Caco-2 (cell line): ENCODE measurements at regions not wholly inside any gene's neighbourhood (a gene's known extent, or its start where the extent isn't known, plus 50 kb on each side); places are given as distances from the start of the nearest gene placed in this dataset.

Source experiments
- BruUV-seq: library from RNA; stranded (reverse); fragments of 400-500 nt; replicated peaks from 2 replicates; lab custom pipeline; 2021; lab: Mats Ljungman, UMichigan
- CTCF ChIA-PET: fragments of 300-600 bp; sonication (Branson Sonifier 250); formaldehyde crosslinking; loops from one replicate; lab custom pipeline; 2022; ENCODE audit warnings: antibody characterized with exemption; lab: Charles Lee
- POLR2A ChIA-PET: fragments of 300-600 bp; sonication (Branson Sonifier 250); formaldehyde crosslinking; loops from one replicate; lab custom pipeline; 2022; ENCODE audit warnings: antibody characterized with exemption; lab: Charles Lee
- DNase-seq, 2 experiments: peaks; one replicate each; pipeline versions ENCODE4 v3.0.0 to v3.0.0-alpha.2; 2020 to 2022
- H3K27me3 ChIP-seq: replicated peaks from 2 replicates; pipeline ENCODE4 v1.6.0; 2011; ENCODE audit warnings: low read length; ENCODE audit not compliant: control insufficient read depth, insufficient read depth
- H3K36me3 ChIP-seq: 2 replicates; pipeline ENCODE4 v1.5.1; 2011; ENCODE audit warnings: low read length; ENCODE audit not compliant: control insufficient read depth, insufficient read depth
- H3K4me1 ChIP-seq: fragments of 250-450 bp; sonication (Bioruptor Pico); 2 replicates; pipeline ENCODE4 v1.5.1; 2020; ENCODE audit warnings: mild to moderate bottlenecking
- H3K4me3 ChIP-seq: 2 replicates; pipeline ENCODE4 v1.5.1; 2011; ENCODE audit warnings: low read depth, mild to moderate bottlenecking, control low read depth, low read length
- H3K9me3 ChIP-seq: fragments of 250-450 bp; sonication (Bioruptor Pico); 2 replicates; pipeline ENCODE4 v1.5.1; 2020; ENCODE audit warnings: mild to moderate bottlenecking, moderate library complexity
- H3K27ac Mint-ChIP-seq: one replicate; pipeline ENCODE4 v1.8.0; 2022; ENCODE audit warnings: mixed read lengths; ENCODE audit not compliant: unreplicated experiment
- H3K27me3 Mint-ChIP-seq: one replicate; pipeline ENCODE4 v1.8.0; 2022; ENCODE audit warnings: mixed read lengths; ENCODE audit not compliant: insufficient read depth, unreplicated experiment
- H3K36me3 Mint-ChIP-seq: one replicate; pipeline ENCODE4 v1.8.0; 2022; ENCODE audit warnings: mild to moderate bottlenecking, mixed read lengths; ENCODE audit not compliant: insufficient read depth, unreplicated experiment
- H3K4me1 Mint-ChIP-seq: one replicate; pipeline ENCODE4 v1.8.0; 2022; ENCODE audit warnings: low read depth, mixed read lengths; ENCODE audit not compliant: unreplicated experiment
- H3K4me3 Mint-ChIP-seq: one replicate; pipeline ENCODE4 v1.8.0; 2022; ENCODE audit warnings: mild to moderate bottlenecking, moderate library complexity, mixed read lengths; ENCODE audit not compliant: unreplicated experiment
- H3K9me3 Mint-ChIP-seq: one replicate; pipeline ENCODE4 v1.8.0; 2022; ENCODE audit warnings: mixed read lengths; ENCODE audit not compliant: unreplicated experiment
- CTCF ChIP-seq, 2 experiments: fragments of 200-600 bp in 1 of 2; IDR thresholded peaks; 1 replicate in 1 of 2; 2 replicates in 1 of 2; pipeline versions ENCODE4 v1.5.1 to v1.8.0; 2011 to 2022; ENCODE audit warnings: antibody characterized with exemption in 1 of 2, control low read depth in 1 of 2, inconsistent platforms in 1 of 2, low read depth in 1 of 2, low read length in 1 of 2, mild to moderate bottlenecking in 1 of 2, moderate library complexity in 1 of 2; ENCODE audit not compliant: insufficient read depth in 1 of 2, severe bottlenecking in 1 of 2, unreplicated experiment in 1 of 2
- intact Hi-C: fragments of 100-400 bp; cut with micrococcal nuclease; formaldehyde crosslinking; loops from one replicate; pipeline ENCODE4 v1.10.0; 2022; ENCODE audit not compliant: unreplicated experiment

DNA sequence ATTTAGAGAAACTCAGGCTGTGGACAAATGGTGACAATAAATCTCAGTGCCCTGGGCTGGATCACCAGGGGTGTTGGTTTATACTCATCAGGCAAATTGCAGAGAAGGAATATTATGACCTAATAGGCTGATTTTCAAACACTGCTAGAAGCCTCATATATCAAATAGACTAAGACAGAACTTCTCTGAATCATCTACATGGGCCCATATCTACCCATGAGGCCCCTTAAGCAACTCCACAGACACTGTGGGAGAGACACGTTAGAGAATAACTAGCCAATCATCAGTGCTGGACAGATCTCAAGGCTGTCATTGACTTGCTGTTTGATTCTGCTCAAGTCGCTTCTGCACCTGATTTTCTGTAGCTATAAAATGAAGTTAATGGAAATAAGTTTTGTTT, 545.8 kb downstream of the SOX6 start:
- H3K4me3 Mint-ChIP-seq, result no peak overlapping the region
- Histone ChIP-seq H3K4me3 (no peak overlapping the region), H3K4me1 (no peaks in the 10 kb centered on the region), H3K27me3 (no peaks in the 10 kb centered on the region), H3K9me3 (no peaks in the 10 kb centered on the region), H3K36me3 (no peaks in the 10 kb centered on the region)
- no peak for DNase-seq
- H3K27ac Mint-ChIP-seq, result no peak overlapping the region
- peaks cover 7% of the 10 kb centered on the region for H3K27me3 Mint-ChIP-seq
- ChIA-PET CTCF (no interaction called here), POLR2A (no interaction called here)
- TF ChIP-seq CTCF (IDR thresholded peaks at IDR 0.05; ENCODE audit: insufficient read depth in 1 of 2, low read depth in 1 of 2, low read length in 1 of 2, severe bottlenecking in 1 of 2, unreplicated experiment in 1 of 2), result no peak
- peaks cover 9% of the 10 kb centered on the region for H3K9me3 Mint-ChIP-seq
- no peaks in the 10 kb centered on the region for H3K36me3 Mint-ChIP-seq
- intact Hi-C loops, result no loop called here
- no peaks in the 10 kb centered on the region for H3K4me1 Mint-ChIP-seq
- BruUV-seq, result no TSS peak

GRCh38 chr11:15815246-15816195, 540.8 kb downstream of the SOX6 start:
- Mint-ChIP-seq H3K27me3 (peaks cover 3% of the 10 kb centered on the region), H3K27ac (no peak overlapping the region), H3K4me3 (no peak overlapping the region), H3K9me3 (no peaks in the 10 kb centered on the region), H3K36me3 (no peaks in the 10 kb centered on the region), H3K4me1 (no peaks in the 10 kb centered on the region)
- H3K36me3 ChIP-seq, result no peaks in the 10 kb centered on the region
- H3K4me1 ChIP-seq, result no peaks in the 10 kb centered on the region
- H3K27me3 ChIP-seq, result no peaks in the 10 kb centered on the region
- intact Hi-C loops, result loop anchor here (2.0 kb wide), 1 partner anchor 165 kb away; no protein-coding TSS in a partner anchor
- DNase-seq, result no peak
- POLR2A ChIA-PET, result no interaction called here
- H3K4me3 ChIP-seq, result no peak overlapping the region
- no peak for TF ChIP-seq CTCF (IDR thresholded peaks at IDR 0.05; ENCODE audit: insufficient read depth in 1 of 2, low read depth in 1 of 2, low read length in 1 of 2, severe bottlenecking in 1 of 2, unreplicated experiment in 1 of 2)
- BruUV-seq, result no TSS peak
- CTCF ChIA-PET, result interaction anchor here (0.7 kb wide), 1 partner anchor 166 kb away, joined by 3 read pairs; no protein-coding TSS in a partner anchor
- no peaks in the 10 kb centered on the region for H3K9me3 ChIP-seq

GRCh38 chr11:15816260-15816871, 540.0 kb downstream of the SOX6 start:
- Histone ChIP-seq H3K4me1 (no peaks in the 10 kb centered on the region), H3K27me3 (no peaks in the 10 kb centered on the region), H3K9me3 (no peaks in the 10 kb centered on the region), H3K4me3 (no peak overlapping the region), H3K36me3 (no peaks in the 10 kb centered on the region)
- CTCF ChIA-PET, result no interaction called here
- no peak for TF ChIP-seq CTCF (IDR thresholded peaks at IDR 0.05; ENCODE audit: insufficient read depth in 1 of 2, low read depth in 1 of 2, low read length in 1 of 2, severe bottlenecking in 1 of 2, unreplicated experiment in 1 of 2)
- no peak for DNase-seq
- no TSS peak for BruUV-seq
- intact Hi-C loops, result loop anchor here (2.0 kb wide), 1 partner anchor 166 kb away; no protein-coding TSS in a partner anchor
- Mint-ChIP-seq H3K9me3 (no peaks in the 10 kb centered on the region), H3K4me3 (no peak overlapping the region), H3K27ac (no peak overlapping the region), H3K36me3 (no peaks in the 10 kb centered on the region), H3K27me3 (peaks cover 3% of the 10 kb centered on the region), H3K4me1 (no peaks in the 10 kb centered on the region)
- POLR2A ChIA-PET, result no interaction called here
